CD4-positive, alpha-beta T cell (primary cell): ENCODE measurements at regions not wholly inside any gene's neighbourhood (a gene's known extent, or its start where the extent isn't known, plus 50 kb on each side); places are given as distances from the start of the nearest gene placed in this dataset.

ENCODE experiments used
- ATAC-seq: fragments of 200-7000 bp; cut with Tn5 transposase; one replicate; pipeline ENCODE4 v1.10.0; 2022; ENCODE audit warnings: mild to moderate bottlenecking; ENCODE audit not compliant: poor library complexity
- CTCF ChIA-PET: fragments of 350-600 bp; sonication (Branson Sonifier 250); formaldehyde crosslinking; loops from one replicate; lab custom pipeline; 2021; ENCODE audit warnings: antibody characterized with exemption, inconsistent platforms; lab: Charles Lee
- POLR2A ChIA-PET: fragments of 350-600 bp; sonication (Branson Sonifier 250); formaldehyde crosslinking; loops from one replicate; lab custom pipeline; 2021; ENCODE audit warnings: antibody characterized with exemption, inconsistent platforms; lab: Charles Lee
- DNase-seq, 14 experiments: peaks; one replicate each; pipeline ENCODE4 v3.0.0-alpha.2; 2013 to 2020; ENCODE audit warnings: mixed read lengths in 2 of 14
- H3K27ac ChIP-seq, 2 donors: one replicate each; pipeline versions ENCODE4 v1.5.1 to v1.7.0; 2013; ENCODE audit warnings: low read length in 2 of 2, low read depth in 1 of 2, mild to moderate bottlenecking in 1 of 2
- H3K27me3 ChIP-seq, 2 experiments: 1 replicate in 1 of 2; 2 replicates in 1 of 2; pipeline versions ENCODE4 v1.6.1 to v1.7.0; 2013; ENCODE audit warnings: low read length in 2 of 2, control low read depth in 1 of 2, mild to moderate bottlenecking in 1 of 2, moderate library complexity in 1 of 2; ENCODE audit not compliant: insufficient read depth in 2 of 2, control insufficient read depth in 1 of 2
- H3K36me3 ChIP-seq: one replicate; pipeline ENCODE4 v1.6.1; 2013; ENCODE audit warnings: low read length, control low read depth; ENCODE audit not compliant: insufficient read depth
- H3K4me1 ChIP-seq: one replicate; pipeline ENCODE4 v1.6.1; 2013; ENCODE audit warnings: low read length, control low read depth; ENCODE audit not compliant: insufficient read depth
- H3K4me3 ChIP-seq: one replicate; pipeline ENCODE4 v1.5.1; 2013; ENCODE audit warnings: mild to moderate bottlenecking, low read length, moderate library complexity
- H3K9me3 ChIP-seq, 2 experiments: 1 replicate in 1 of 2; 2 replicates in 1 of 2; pipeline versions ENCODE4 v1.6.1 to v1.7.0; 2013; ENCODE audit warnings: low read length in 2 of 2, mild to moderate bottlenecking in 2 of 2, control low read depth in 1 of 2, moderate library complexity in 1 of 2; ENCODE audit not compliant: control insufficient read depth in 1 of 2, insufficient read depth in 1 of 2
- H3K27ac Mint-ChIP-seq: one replicate; pipeline ENCODE4 v1.8.0; 2020; ENCODE audit warnings: mixed read lengths
- H3K27me3 Mint-ChIP-seq: one replicate; pipeline ENCODE4 v1.8.0; 2021; ENCODE audit warnings: mixed read lengths
- H3K36me3 Mint-ChIP-seq: one replicate; pipeline ENCODE4 v1.8.0; 2021; ENCODE audit warnings: low read depth, mixed read lengths
- H3K4me1 Mint-ChIP-seq: one replicate; pipeline ENCODE4 v1.8.0; 2021; ENCODE audit warnings: low read depth, mixed read lengths
- H3K4me3 Mint-ChIP-seq: one replicate; pipeline ENCODE4 v1.8.0; 2020; ENCODE audit warnings: mild to moderate bottlenecking, mixed read lengths
- H3K9me3 Mint-ChIP-seq: one replicate; pipeline ENCODE4 v1.8.0; 2020; ENCODE audit warnings: mixed read lengths
- CTCF ChIP-seq: fragments of 200-600 bp; IDR thresholded peaks from one replicate; pipeline ENCODE4 v1.8.0; 2022; ENCODE audit warnings: antibody characterized with exemption, mild to moderate bottlenecking
- intact Hi-C, 2 experiments: fragments of 100-400 bp; cut with DNase I in 1 of 2; cut with micrococcal nuclease in 1 of 2; formaldehyde crosslinking; loops; one replicate each; pipeline versions ENCODE4 v1.15.1 to v1.9.0; 2023 to 2025; cut with DNase I, micrococcal nuclease

- Histone ChIP-seq H3K36me3 (no peaks in the 10 kb centered on the region), H3K4me3 (no peak overlapping the region), H3K4me1 (no peaks in the 10 kb centered on the region), H3K9me3 (no peaks in the 10 kb centered on the region), H3K27ac (no peak overlapping the region), H3K27me3 (no peaks in the 10 kb centered on the region)
- DNase-seq = no peak
- POLR2A ChIA-PET = interaction anchor here (1.0 kb wide), 1 partner anchor 74 kb away, joined by 3 read pairs; no protein-coding TSS in a partner anchor
- intact Hi-C loops = no loop called here
- no peak for TF ChIP-seq CTCF
- Mint-ChIP-seq H3K27ac (no peak overlapping the region), H3K36me3 (no peaks in the 10 kb centered on the region), H3K4me1 (peaks cover 12% of the 10 kb centered on the region), H3K9me3 (no peaks in the 10 kb centered on the region), H3K4me3 (no peak overlapping the region), H3K27me3 (no peaks in the 10 kb centered on the region)
- no peak for ATAC-seq
- CTCF ChIA-PET = interaction anchor here (1.2 kb wide), 1 partner anchor 233 kb away, joined by 3 read pairs; no protein-coding TSS in a partner anchor
These were observed 120.8 kb upstream of the ATP1A1 start for GRCh38 chr1:116252271-116252670.

- no peaks in the 10 kb centered on the region for H3K27me3 Mint-ChIP-seq
- intact Hi-C loops = no loop called here
- CTCF ChIA-PET = interaction anchor here (0.6 to 0.7 kb wide), 2 partner anchors 65 to 130 kb away, joined by 4 read pairs; no protein-coding TSS in a partner anchor
- peaks cover 12% of the 10 kb centered on the region for H3K4me1 Mint-ChIP-seq
- POLR2A ChIA-PET = interaction anchor here (1.0 kb wide), 1 partner anchor 73 kb away, joined by 3 read pairs; no protein-coding TSS in a partner anchor
- Histone ChIP-seq H3K4me3 (no peak overlapping the region), H3K27ac (no peak overlapping the region), H3K4me1 (no peaks in the 10 kb centered on the region), H3K9me3 (no peaks in the 10 kb centered on the region), H3K27me3 (no peaks in the 10 kb centered on the region), H3K36me3 (no peaks in the 10 kb centered on the region)
- H3K9me3 Mint-ChIP-seq = no peaks in the 10 kb centered on the region
- no peak overlapping the region for H3K27ac Mint-ChIP-seq
- ATAC-seq = no peak
- no peak for TF ChIP-seq CTCF
- no peaks in the 10 kb centered on the region for H3K36me3 Mint-ChIP-seq
- no peak overlapping the region for H3K4me3 Mint-ChIP-seq
- DNase-seq = no peak
These were observed 120.3 kb upstream of the ATP1A1 start for GRCh38 chr1:116252785-116253184.

DNA sequence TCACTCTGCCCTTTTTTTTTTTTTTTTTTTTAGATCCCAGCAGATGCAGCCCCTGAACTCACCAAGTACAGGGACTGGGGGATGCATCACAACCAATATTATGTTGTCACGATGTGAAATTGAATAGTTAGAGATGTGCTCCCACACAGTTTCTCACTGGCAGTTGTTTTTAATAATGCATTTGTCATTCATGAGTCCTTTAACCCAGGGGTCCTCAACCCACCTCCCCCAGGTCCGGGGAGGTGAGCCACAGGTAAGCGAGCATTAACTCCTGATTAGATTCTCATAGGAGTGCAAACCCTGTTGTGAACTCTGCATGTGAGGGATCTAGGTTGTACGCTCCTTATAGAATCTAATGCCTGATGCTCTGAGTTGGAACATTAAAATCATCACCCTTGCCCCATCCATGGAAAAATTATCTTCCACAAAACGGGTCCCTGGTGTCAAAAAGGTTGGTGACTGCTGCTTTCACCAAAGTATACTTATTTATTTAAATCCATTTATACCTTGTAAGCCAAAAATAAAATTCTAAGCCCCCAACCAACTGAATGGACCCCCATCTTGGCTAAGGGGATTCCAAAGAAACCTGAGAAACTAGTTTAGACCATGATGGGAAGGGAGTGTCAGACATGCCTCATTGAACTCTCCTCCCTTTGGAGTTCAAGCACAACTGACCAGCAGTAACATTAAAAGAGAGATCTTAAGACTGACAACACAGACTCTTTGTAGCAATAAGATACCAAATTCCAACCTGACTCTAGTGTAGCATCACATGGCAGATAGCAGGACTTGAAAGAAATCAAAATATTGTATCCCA, 119.3 kb upstream of the ATP1A1 start:
- no peak overlapping the region for H3K27ac ChIP-seq
- H3K4me3 ChIP-seq = no peak overlapping the region
- no peaks in the 10 kb centered on the region for H3K27me3 Mint-ChIP-seq
- H3K36me3 Mint-ChIP-seq = no peaks in the 10 kb centered on the region
- no peak overlapping the region for H3K27ac Mint-ChIP-seq
- no peak for ATAC-seq
- H3K27me3 ChIP-seq = no peaks in the 10 kb centered on the region
- H3K9me3 ChIP-seq = no peaks in the 10 kb centered on the region
- POLR2A ChIA-PET = no interaction called here
- intact Hi-C loops = no loop called here
- CTCF ChIA-PET = interaction anchor here (0.6 to 0.7 kb wide), 2 partner anchors 66 to 131 kb away, joined by 4 read pairs; no protein-coding TSS in a partner anchor
- H3K36me3 ChIP-seq = no peaks in the 10 kb centered on the region
- no peaks in the 10 kb centered on the region for H3K9me3 Mint-ChIP-seq
- no peak overlapping the region for H3K4me3 Mint-ChIP-seq
- no peak for DNase-seq
- no peak for TF ChIP-seq CTCF
- H3K4me1 Mint-ChIP-seq = peaks cover 12% of the 10 kb centered on the region
- H3K4me1 ChIP-seq = no peaks in the 10 kb centered on the region
